Skin epidermis (tissue), 12 donors: ENCODE measurements at regions not wholly inside any gene's neighbourhood (a gene's known extent, or its start where the extent isn't known, plus 50 kb on each side); places are given as distances from the start of the nearest gene placed in this dataset.

Experiments used
- H3K27ac ChIP-seq, 21 experiments: fragments of 200-600 bp; sonication (generic) in 11 of 21; one replicate each; pipeline ENCODE4 v1.5.0; 2020; ENCODE audit warnings: mild to moderate bottlenecking in 3 of 21, inconsistent platforms in 2 of 21, moderate library complexity in 2 of 21
- H3K4me3 ChIP-seq, 7 experiments: fragments of 200-600 bp; sonication (generic) in 2 of 7; one replicate each; pipeline ENCODE4 v1.5.0; 2020; ENCODE audit warnings: inconsistent platforms in 2 of 7, mild to moderate bottlenecking in 2 of 7, moderate library complexity in 1 of 7

- Histone ChIP-seq H3K27ac (peak overlapping the region in 7 of 21 experiments; percentile 4 to 65 (median 29)), H3K4me3 (peak overlapping the region in 2 of 7 experiments; percentile 9 to 10)
Observed at GRCh38 chr7:114048386-114049235, 129.8 kb upstream of the PPP1R3A start.

DNA sequence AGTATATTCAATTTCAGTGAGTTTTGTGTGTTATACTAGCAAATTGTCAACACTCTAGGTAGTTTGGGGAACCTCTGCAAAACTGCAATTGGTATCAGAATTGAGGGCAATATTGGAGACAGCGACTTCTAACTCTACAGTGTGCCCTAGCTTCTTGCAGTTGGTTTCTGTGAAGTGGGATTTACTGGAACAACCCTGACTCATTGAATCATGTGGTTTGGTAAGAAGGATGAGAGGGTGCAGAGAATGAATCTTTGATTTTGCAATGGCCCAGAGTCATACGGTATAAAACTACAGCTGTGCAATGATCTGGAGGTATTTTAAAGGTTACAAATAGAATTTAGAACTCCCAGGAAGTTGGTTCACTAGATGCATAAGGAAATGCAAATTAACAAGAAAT is 129.1 kb upstream of the PPP1R3A start:
- H3K27ac ChIP-seq: peak overlapping the region in 8 of 21 experiments; percentile 19 to 70 (median 46)
- H3K4me3 ChIP-seq: peak overlapping the region in 1 of 7 experiments; percentile 10

DNA sequence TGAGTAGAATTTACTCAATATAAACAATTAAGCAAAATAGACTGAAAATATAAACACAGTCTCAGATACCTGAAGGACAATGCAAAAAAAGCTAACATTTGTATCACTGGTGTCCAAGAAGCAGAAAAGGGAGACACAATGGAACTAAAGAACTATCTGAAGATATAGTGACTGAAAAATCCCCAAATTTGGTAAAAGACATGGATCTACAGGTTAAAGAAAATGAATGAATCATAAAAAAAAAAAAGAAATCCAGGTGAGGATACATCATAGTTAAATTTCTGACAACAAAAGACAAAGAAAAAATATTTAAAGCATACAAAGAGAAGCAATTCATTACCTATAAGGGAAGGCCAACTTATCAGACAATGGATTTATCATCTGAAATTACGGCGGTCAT is 114.7 kb upstream of the PPP1R3A start:
- H3K27ac ChIP-seq: no peak overlapping the region
- no peak overlapping the region for H3K4me3 ChIP-seq

DNA sequence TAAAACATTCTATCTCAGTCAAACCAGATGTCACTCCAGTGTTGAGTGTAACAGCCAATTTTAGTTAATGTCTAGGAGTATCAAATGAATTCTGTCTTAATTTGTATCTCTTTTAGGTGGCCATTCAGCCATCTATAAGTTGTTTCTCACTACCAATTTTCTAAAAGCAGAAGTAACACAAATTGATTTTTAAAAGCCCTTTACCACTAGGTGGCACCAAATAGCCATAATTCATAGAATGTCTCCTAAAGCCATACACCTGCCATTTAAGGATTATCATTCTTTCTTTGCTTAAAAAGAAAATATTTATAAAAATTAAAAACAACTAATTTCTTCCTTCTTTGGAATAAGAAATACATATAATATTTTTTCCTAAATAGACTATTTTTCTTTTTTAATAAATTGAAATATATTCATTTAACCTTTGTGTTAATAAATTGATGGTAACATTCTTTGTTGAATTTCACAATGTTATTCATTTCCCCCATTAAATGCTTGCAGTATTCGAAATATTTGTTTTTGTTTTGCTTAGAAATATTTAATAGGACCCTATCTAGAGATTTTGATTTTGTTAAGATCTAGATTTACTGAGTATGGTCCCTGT is 107.8 kb upstream of the PPP1R3A start:
- Histone ChIP-seq H3K27ac (no peak overlapping the region), H3K4me3 (no peak overlapping the region)

DNA sequence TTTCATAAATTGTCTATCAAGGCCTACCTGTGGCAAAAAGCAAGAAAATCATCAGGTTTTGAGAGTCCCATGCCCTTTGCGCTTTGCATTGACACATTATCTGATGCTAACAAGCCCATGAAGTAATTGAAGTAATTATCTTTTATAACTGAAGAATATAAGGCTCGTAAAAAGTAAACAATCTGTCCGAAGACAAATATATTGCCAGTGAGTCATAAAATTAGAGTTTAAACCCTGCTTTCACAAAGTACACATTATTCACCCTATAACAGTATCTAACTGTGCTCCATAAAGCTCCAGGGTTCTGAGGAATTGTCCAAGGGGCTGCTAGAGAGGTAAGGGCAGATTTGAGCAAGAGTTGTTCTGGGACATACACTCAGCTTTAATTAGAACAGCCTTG is 102.3 kb upstream of the PPP1R3A start:
- Histone ChIP-seq H3K4me3 (no peak overlapping the region), H3K27ac (no peak overlapping the region)

DNA sequence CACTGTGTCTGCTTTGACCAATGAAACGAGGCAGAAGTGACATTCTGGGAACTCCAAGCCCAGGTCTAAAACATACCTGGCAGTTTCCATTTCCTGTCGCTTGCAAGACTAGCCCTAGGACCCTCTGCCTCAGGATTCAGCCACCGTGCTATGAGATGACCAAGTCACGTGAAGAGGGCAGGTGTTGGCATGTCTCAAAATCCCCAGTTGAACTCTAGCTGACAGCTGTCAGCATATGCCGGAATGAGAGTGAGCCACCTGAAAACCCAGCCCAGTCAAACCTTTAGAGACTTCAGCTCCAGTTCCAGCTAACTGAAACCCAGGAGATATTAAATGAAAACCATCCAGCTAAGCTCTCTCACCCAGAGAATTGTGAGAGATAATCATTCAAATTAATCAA is 89.9 kb upstream of the PPP1R3A start:
- no peak overlapping the region for H3K4me3 ChIP-seq
- H3K27ac ChIP-seq: no peak overlapping the region

DNA sequence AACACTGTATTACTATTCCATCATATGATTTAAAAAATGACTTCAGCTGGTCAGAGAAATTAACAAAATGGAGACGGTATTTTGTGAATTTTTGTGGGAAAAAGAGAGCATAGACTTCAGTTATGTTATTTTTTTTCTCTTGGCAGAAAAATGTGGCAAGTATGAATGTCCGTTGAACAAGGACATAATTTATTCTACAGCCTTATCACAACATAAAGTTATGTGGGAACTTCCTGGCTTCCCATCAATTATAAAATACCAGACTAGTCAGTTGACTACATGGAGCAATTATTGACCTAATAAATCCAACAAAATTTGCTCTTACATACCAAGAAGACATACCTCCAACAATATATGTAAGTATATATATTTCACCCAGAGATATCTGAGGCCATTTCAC is 88.6 kb upstream of the PPP1R3A start:
- H3K27ac ChIP-seq: no peak overlapping the region
- no peak overlapping the region for H3K4me3 ChIP-seq

DNA sequence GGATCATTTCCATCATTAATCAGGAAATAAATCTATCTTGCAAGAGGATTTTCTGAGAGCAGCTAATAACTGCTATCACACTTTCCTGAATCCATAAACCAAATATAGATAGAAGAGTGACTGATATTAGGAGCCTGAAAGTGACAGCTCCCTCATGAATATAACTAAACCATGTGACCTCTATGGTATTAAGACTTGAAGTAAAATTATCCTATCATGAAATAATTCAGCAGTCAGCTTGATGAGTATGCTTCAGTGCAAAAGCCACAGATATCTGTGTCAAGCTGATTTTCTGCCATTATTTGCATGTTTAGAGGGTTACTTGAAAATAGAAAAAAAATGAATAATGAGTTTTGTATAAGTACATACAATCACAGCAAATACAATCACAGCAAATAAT is 80.1 kb upstream of the PPP1R3A start:
- Histone ChIP-seq H3K4me3 (no peak overlapping the region), H3K27ac (no peak overlapping the region)

GRCh38 chr7:113996405-113996804 is 77.6 kb upstream of the PPP1R3A start:
- H3K27ac ChIP-seq: no peak overlapping the region
- no peak overlapping the region for H3K4me3 ChIP-seq

GRCh38 chr7:113986216-113986615 is 67.4 kb upstream of the PPP1R3A start:
- Histone ChIP-seq H3K27ac (no peak overlapping the region), H3K4me3 (no peak overlapping the region)

DNA sequence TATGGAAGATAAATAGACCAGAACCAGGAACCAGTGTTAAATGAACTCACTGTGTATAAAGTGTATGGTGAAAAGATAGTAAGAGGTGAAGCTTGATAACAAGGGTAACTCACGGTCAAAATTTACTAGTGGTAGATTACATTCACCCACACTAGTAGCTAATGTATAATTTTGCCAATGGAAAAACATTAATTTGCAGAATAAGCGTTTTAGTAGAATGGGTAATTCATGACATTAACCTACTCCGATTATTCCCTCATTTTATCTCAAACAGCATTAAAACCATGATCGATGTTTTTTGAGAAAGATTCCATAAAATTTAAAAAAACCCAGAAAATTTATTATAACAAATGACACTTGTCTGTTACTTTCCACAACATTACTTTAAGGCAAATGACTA is 57.7 kb upstream of the PPP1R3A start:
- H3K4me3 ChIP-seq: no peak overlapping the region
- no peak overlapping the region for H3K27ac ChIP-seq

GRCh38 chr7:113968713-113969112 is 49.9 kb upstream of the PPP1R3A start:
- H3K4me3 ChIP-seq: no peak overlapping the region

More at GRCh38 chr7:113968713-113969112, 49.9 kb upstream of the PPP1R3A start:
- no peak overlapping the region for H3K27ac ChIP-seq
